Kidney epithelial cell (primary cell): ENCODE measurements at regions not wholly inside any gene's neighbourhood (a gene's known extent, or its start where the extent isn't known, plus 50 kb on each side); places are given as distances from the start of the nearest gene placed in this dataset.

Source experiments
- DNase-seq: peaks from one replicate; pipeline ENCODE4 v3.0.0-alpha.2; 2010; ENCODE audit warnings: low read depth
- H3K27me3 ChIP-seq: 2 replicates; pipeline ENCODE4 v1.6.0; 2011; ENCODE audit warnings: low read length; ENCODE audit not compliant: control insufficient read depth, insufficient read depth
- H3K36me3 ChIP-seq: 2 replicates; pipeline ENCODE4 v1.5.1; 2011; ENCODE audit warnings: low read length; ENCODE audit not compliant: control insufficient read depth, insufficient read depth
- H3K4me3 ChIP-seq: 2 replicates; pipeline ENCODE4 v1.5.1; 2011; ENCODE audit warnings: low read depth, mild to moderate bottlenecking, control low read depth, low read length
- TF ChIP-seq, protein P1 (sequence below): IDR thresholded peaks from 2 replicates; pipeline ENCODE4 v1.5.1; 2011; ENCODE audit warnings: mild to moderate bottlenecking, moderate library complexity, low read length, control low read depth, inconsistent platforms; ENCODE audit not compliant: insufficient read depth, poor library complexity, severe bottlenecking

DNA sequence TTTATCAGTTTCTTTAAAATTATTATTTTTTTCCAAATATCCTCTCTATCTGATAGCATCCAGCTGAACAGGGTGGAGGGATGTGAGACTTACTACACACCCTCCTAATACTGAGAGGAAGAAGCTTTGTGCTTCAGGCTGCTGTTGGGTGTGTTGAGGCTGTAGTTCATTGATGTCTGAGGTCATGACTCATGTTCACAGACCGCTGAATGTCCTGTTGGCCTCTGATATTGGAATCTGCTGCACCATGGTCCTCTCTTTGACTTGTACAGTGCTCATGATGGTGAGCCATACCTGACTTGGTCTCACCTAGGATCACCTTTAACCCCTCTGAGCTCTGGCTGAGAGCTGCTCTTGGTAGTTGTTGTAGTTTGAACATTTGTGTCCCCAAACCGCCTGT is 302.9 kb downstream of the SATB1 start:
- DNase-seq: no peak
- no peak overlapping the region for H3K4me3 ChIP-seq
- TF ChIP-seq, protein P1, sequence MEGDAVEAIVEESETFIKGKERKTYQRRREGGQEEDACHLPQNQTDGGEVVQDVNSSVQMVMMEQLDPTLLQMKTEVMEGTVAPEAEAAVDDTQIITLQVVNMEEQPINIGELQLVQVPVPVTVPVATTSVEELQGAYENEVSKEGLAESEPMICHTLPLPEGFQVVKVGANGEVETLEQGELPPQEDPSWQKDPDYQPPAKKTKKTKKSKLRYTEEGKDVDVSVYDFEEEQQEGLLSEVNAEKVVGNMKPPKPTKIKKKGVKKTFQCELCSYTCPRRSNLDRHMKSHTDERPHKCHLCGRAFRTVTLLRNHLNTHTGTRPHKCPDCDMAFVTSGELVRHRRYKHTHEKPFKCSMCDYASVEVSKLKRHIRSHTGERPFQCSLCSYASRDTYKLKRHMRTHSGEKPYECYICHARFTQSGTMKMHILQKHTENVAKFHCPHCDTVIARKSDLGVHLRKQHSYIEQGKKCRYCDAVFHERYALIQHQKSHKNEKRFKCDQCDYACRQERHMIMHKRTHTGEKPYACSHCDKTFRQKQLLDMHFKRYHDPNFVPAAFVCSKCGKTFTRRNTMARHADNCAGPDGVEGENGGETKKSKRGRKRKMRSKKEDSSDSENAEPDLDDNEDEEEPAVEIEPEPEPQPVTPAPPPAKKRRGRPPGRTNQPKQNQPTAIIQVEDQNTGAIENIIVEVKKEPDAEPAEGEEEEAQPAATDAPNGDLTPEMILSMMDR: no peak
- no peaks in the 10 kb centered on the region for H3K27me3 ChIP-seq
- no peaks in the 10 kb centered on the region for H3K36me3 ChIP-seq

DNA sequence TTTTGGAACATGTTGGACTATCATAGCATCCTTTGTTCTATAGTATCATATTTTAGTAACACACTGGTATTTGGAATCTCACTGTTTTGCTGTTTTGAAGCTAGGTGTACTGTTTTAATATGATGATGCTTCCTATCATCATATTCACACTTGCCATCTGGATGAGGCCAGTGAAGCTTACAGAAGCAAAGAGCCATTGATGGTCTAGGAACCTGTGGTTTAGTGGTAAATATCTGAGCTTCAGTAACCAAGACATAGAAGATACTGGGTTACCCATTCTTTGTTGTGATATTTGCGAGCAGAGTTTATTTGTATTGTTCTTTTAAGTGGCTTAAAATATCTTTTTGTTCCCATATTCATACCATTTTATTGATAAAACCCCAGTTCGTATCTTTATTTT is 304.1 kb downstream of the SATB1 start:
- Histone ChIP-seq H3K27me3 (no peaks in the 10 kb centered on the region), H3K4me3 (no peak overlapping the region), H3K36me3 (no peaks in the 10 kb centered on the region)
- no peak for DNase-seq
- TF ChIP-seq, protein P1: no peak

DNA sequence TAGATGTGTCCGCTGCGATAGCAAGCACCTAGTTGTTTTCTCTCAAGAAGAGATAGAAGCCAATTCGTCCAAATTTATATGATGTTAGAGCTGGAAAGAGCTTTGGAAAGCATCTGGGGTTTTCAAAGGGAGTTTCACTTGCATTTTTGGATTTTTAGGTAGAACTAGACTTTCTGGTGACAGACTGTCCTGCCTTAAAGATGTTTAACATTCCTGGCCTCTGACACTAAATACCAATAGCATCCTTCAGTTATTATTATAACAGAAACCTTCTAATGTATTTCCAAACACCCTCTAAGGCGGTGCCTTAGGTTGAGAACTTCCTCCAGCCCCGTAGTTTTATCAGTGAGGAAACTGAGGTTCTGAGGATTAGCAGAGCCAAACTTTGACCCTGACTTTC is 305.3 kb downstream of the SATB1 start:
- Histone ChIP-seq H3K4me3 (no peak overlapping the region), H3K36me3 (no peaks in the 10 kb centered on the region), H3K27me3 (no peaks in the 10 kb centered on the region)
- no peak for DNase-seq
- TF ChIP-seq, protein P1: no peak

DNA sequence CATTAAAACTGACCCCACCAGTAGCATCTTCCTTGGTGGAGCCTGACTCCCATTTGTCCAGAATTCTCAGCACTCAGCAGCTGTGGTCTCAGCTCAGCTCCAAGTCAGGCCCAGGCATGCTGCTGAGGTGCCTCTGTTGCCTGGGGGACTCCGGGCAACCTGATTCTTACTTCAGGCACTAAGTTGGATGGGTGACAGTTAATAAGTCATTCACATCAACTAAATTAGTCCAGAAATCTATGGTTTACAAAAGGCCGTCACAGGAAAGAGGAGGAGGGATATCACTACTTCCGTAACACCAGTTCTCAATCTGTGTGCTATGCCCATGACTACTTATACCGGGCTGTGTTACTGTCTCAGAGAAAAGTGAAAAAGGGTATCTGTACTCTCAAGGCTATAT is 310.2 kb downstream of the SATB1 start:
- no peak overlapping the region for H3K4me3 ChIP-seq
- H3K27me3 ChIP-seq: no peaks in the 10 kb centered on the region
- H3K36me3 ChIP-seq: no peaks in the 10 kb centered on the region
- TF ChIP-seq, protein P1: no peak
- no peak for DNase-seq

DNA sequence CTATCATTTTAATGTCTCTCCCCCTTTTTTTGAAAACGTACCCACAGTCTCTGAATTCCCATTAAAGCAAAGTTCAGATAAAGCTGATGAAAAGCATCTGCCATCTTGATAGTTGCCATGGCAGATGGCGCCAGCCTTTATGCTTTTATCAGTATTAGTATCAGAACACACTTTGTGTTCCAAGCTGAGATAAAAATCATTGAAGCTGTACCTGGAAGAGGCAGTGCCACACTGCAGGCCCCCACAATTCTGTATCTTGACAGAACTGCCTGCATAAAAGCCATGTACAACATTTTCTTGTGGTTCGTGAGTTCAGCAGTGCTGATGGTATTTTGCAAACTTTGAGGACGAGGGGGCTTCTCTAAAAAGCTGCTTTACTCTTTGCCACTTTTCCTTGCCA is 311.7 kb downstream of the SATB1 start:
- H3K36me3 ChIP-seq: no peaks in the 10 kb centered on the region
- TF ChIP-seq, protein P1: no peak
- no peaks in the 10 kb centered on the region for H3K27me3 ChIP-seq
- no peak overlapping the region for H3K4me3 ChIP-seq
- DNase-seq: no peak

DNA sequence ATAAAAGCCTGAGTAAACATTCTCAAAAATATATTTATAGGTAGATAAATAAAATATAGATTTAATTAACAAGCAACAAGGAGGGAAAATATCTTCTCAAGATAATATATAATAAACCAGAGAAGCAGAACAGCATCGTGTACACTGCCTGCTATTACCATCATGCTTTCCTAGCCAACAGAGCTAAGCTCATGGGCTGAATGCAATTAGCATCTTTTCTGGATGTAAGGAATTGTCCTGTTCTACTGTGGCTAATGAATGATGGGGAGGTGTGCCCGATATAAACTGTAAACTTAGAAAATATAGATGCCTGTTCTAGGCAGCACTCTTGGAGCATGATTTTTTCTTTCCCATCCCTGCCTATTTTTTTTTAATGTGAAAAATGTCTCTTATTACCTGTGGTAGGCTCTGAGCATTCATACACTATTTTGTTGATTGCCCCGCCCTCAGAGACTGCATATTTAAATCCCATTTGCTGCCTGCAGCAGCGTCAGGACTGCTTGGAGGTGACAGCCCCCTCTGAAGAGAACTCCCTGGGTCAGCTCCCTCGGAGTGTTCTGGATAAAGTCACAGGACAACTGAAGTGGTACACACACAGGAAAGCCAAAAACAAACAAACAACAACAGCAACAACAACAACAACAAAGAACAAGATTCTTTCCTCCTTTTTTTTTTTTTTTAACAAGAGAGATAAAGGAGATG is 312.3 kb downstream of the SATB1 start:
- Histone ChIP-seq H3K4me3 (no peak overlapping the region), H3K27me3 (no peaks in the 10 kb centered on the region), H3K36me3 (no peaks in the 10 kb centered on the region)
- TF ChIP-seq, protein P1: no peak
- DNase-seq: no peak
